ENCODE measurements at regions not wholly inside any gene's neighbourhood (a gene's known extent, or its start where the extent isn't known, plus 50 kb on each side); places are given as distances from the start of the nearest gene placed in this dataset.

DNA sequence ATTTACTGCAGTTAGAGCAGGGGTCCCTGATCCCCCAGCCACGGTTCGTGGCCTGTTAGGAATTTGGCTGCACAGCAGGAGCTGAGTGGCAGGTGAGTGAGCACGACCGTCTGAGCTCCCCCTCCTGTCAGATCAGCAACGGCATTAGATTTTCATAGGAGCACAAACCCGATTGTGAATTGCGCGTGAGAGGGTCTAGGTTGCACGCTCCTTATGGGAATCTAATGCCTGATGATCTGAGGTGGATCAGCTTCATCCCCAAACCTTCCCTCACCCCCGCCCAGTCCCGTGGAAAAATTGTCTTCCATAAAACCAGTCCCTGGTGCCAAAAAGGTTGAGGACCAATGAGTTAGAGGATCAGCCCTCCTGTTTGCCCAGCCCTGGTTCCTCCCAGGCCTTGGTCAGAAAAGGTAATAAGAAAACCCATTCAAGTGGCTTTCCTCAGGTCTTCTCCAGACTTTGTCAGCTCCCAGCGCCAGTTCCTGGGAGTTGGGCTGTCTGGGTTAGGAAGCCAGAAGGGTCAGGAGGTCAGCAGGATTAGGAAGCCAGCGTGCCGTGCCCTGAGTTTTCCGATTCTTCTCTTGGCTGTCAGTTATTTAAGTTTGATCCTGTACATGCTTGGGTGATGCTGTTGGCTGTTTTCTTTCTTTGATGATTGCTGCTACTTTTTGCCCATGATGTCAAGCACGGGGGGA is 139.9 kb upstream of the PMEPA1 start:
- DNase-seq (ENCODE audit: low read depth, low spot score), result no peak

DNA sequence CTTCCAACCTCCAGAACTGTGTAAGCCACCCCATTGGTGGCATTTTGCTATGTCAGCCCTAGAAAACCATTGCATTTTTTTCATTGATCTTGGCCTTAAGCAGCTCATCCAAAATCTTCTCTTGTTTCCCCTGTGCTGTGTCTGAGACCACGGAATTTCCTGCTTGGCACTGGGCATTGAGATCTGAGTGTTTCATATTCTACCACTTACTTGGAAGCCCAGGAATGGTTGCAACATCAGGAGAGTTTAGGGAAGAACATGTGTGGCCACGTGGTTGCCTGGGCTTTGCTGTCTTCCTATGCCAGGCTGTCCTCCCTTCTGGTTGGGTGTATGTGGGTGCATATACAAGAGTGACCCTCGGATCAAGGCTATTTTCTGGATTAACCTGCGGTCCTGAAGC is 139.3 kb upstream of the PMEPA1 start:
- no peak for DNase-seq (ENCODE audit: low read depth, low spot score)

DNA sequence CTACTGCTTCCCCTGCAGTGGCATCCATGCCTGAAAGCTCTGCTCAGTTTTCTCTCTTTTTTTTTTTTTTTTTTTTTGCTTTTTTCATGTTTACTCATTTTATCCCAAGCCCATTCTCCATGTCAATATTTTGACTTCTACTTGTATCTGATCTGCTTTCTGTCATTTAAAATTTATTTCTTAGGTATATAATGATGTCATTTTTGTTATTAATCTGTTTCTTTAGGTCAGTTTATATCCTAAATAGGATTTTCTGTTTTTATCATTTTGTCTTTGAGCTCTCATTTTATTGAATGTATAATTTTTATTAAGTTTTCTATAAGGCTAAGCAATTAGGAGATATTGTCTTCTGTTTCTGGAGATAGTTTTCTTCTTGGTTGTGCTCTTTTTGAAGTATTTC is 138.5 kb upstream of the PMEPA1 start:
- no peak for DNase-seq (ENCODE audit: low read depth, low spot score)

DNA sequence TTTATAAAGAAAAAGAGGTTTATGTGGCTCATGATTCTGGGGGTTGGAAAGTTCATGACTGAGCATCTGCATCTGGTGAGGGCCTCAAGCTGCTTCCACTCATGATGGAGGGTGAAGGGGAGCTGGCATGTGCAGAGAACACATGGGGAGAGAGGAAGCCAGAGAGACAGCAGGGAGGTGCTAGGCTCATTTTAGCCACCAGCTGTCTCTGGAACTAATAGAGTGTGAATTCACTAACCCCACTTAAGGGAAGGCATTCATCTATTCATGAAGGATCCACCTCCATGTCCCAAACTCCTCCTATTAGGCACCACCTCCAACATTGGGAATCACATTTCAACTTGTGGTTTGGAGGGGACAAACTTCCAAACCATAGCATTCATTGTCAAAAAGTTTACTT is 137.3 kb upstream of the PMEPA1 start:
- no peak for DNase-seq (ENCODE audit: low read depth, low spot score)

DNA sequence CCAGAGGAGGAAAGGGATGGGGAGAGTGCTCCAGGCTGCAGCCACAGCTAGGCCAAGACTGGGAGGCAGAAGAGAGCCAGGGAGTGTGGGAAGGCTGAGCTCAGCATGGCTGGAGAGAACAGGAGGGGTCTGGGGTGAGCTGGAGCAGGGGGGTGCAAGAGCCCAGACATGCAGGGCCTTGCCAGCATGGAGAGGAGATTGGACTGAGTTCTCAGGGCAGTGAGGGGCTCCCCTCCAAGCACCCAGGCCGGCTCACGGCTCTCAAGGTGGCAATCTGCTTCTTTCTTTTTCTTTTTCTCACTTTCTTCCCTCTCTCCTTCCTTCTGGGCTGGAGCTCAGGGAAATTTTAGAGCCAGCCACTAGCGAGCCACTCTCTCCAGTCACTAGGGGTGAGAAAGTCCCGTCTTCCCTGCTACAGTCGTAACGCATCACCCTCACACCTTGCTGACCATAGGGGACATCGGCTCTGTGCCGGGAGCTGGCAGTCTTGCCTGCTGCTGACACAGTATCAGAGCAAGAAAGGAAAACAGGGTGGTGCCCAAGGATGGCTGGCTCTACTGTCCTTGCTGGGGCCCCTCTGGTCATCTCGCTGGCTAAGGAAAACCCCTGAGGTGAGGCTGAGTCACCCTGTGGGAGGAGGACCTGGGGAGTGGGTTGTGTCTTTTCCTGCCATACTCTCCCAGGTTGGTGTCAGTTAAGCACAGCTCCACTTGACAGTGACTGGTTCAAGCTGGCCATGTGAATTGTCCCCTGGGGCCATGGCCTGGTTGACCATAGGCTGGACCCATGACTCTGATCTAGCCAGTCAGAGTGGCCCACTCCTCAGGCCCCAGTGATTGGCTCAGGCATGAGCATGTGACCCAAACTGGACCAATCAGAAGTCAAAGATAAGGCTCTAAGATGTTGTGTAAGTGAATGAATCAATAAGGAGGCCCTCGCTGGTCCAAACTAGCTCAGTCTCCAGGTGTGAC is 135.1 kb upstream of the PMEPA1 start:
- DNase-seq (ENCODE audit: low read depth, low spot score), result no peak

DNA sequence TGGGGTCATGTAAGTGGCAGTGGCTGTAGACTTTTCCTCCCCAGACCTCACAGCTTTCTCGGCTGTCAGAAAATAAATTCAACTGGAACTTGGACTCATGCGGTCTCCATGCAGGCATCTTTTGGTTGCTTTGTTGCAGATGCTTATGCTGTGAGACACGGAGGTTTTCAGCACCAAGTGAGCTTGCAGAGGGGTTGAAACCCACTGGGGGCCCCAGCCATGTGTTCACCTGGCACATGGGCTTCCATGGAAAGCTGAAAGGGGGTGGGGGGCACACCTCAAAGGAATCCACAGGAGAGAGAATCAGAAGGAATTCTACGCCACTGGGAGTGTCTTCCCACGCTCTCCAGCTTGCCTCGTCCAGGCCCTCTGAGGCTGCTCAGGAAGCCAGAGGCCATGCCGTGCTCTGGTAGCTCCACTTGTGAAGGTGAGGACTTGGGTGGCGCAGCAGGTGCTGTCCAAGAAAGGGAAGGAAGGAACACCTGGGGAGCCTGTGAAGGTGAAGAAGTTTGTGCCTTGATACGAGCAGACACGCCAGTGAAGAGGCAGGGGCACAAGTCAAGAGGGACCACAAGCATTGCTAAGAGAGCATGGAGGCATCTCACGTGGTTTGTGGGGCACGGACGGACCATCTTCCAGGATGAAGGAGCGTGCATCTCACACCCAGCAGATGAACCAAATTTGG is 134.3 kb upstream of the PMEPA1 start:
- no peak for DNase-seq (ENCODE audit: low read depth, low spot score)

DNA sequence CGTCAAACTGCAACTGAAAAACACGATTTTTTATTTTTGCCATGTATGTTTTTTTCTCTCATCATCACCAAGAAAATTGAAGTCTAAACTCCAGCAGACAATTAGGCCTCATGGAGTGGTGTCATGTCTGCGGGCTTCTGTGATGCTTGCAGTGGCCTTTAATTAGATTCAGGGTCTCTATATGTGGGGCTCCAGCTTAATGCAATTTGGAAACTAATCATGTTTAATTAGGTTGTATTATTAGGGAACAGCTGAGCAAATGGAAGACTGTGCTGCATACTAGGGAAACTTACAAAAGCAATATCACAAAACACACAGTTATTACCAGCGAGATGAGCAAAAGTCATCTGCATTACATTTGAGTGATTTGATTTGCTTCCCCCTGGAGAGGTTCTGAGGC is 132.9 kb upstream of the PMEPA1 start:
- no peak for DNase-seq (ENCODE audit: low read depth, low spot score)

- no peak for DNase-seq (ENCODE audit: low read depth, low spot score)
These were observed 131.6 kb upstream of the PMEPA1 start for GRCh38 chr20:57841297-57841866.

DNA sequence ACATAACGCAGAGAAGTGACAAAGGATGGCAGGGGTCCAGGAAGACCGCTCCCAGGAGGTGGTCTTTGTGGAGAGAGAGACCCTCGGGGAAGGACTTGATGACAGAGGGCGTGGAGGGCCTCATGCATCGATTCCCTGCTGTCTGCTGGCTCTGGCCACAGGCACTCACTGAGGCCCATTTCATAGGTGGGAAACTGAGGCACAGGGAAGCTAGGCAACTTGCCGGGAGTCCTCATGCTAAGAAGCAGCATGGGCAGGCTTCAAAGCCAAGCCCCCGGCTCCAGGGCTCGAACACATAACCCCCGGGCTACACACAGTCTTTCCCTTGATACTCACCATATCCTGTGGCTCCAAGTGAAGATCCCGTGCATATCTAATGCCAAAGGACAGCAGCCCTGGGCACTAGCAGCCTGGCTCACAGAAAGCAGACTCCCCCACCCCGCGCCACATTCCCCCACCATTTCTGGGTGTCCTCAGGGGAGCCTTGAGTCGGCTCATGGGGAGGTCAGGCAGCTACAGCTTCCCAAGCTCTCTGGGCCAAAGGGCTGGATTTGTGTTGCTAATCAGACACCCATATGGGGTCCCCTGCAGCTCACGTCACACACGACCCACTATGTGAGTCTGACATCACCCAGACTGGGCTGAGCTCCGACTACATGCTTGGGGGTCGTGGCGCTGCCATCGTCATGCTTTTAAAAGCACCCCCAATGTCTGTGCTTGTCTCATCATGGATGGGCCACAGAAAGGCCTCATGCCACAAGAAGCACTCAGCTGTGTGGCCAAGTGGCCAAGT is 130.9 kb upstream of the PMEPA1 start:
- no peak for DNase-seq (ENCODE audit: low read depth, low spot score)

DNA sequence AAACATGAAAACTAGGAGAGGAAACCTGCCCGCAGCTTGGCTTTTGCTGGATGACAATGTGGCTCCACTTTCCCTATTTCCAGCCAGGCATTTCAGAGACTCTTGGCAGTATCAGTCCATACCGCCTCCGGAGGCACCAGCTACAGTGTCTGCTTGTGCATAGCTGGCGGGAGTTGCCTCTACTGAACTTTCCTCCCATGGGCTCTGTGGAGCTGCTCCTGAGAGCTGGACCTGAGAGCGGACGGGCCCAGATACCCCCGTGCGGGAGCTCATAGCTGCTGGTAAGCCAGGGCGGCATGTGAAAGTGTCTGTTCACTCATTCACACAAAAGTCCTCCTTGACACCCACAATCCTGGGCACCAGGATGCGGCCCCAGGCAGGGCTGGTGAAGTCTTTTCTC is 130.3 kb upstream of the PMEPA1 start:
- no peak for DNase-seq (ENCODE audit: low read depth, low spot score)

- no peak for DNase-seq (ENCODE audit: low read depth, low spot score)
These were observed 128.9 kb upstream of the PMEPA1 start for GRCh38 chr20:57838670-57839151.

DNA sequence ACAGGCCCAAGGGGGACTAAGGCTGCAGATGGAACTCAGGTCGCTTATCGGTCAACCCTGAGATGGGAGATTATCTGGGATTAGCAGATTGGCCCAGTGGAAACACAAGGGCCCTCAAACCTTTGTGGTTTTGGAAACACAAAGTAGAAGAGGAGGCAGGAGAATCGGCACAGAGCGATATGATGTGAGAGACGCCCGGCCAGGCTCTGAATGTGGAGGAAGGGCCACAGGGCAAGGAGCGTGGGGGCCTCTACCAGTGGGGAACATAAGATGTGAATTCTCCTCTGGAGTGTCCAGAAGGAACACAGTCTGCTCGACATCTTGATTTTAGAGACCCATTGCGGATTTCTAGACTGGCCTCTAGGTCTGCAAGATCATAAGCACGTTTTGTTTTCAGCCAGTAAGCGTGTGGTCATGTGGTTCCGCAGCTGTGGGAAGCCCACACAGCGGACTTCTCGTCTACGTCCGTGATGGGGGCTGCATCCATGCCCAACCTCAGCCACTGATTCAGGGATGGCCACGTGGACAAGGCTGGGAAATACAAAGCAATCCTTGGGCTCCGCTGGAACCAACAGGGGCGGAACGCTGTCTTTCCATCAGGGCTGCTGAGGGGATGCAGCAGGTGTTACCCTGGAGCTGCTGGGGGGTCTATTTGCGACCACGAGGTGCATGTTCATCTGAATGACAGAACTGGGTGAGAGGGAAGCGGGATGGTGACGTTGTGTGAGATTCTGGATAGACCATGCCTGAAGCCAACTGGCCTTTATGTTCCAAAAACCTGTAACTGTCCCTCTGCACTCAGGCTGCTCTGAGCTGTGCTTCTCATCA is 127.6 kb upstream of the PMEPA1 start:
- no peak for DNase-seq (ENCODE audit: low read depth, low spot score)

DNA sequence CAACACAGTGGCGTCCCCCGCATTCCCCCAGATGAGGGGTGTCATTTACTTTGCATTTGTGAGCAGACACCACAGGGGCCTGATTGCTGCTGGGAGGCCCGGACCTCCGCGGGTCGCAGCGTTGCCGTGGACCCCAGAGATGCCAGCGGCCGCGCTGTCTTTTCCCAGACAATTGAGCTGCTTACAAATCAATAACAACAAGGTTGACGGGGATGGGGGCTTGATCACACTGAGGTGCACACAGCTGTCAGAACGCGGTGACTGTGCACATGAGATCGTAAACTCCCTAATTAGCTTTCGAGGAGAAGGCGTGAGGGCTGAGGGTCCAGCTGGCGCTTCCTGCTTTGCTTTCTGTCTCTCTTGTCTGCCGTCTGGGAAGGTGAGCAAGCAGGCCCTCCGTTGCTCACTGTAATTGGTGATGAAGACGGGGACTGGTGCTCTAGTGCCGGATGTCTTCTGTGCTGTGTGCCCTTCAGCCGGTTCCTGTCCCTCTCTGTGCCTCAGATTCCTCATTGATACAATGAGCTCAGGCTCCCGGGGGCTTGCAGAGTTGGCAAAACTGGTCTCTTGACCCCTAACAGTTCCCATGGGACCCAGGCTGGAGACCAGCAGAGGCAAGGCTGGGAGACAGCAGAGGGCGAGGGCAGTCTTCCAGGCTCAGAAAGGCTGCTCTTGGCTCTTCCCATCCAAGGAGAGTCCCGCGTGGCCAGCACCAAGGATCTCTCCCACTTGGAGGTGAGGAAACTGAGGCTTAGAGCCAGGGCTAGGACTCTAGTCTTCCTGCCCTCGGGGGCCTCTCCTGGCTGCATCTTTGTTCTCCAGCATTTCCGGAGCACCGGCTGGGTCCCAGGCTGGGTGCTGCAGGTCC is 126.0 kb upstream of the PMEPA1 start:
- no peak for DNase-seq (ENCODE audit: low read depth, low spot score)

DNA sequence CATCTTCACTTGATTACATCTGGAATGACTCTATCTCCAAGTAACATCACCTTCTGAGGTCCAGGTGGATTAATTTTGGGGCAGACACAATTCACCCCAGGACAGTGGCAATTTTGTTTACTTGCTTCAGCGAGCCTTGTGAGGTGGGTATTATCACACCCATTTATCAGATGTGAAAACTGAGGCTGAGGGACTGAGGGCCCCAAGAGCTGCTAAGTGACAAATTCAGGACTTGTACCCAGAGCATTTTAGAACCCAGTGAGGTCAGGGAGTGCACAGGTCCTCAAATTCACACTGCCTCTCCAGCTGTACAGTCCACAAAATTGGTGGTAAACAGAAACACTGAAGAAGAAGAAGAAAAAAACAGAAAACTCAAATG is 125.2 kb upstream of the PMEPA1 start:
- DNase-seq (ENCODE audit: low read depth, low spot score), result no peak

DNA sequence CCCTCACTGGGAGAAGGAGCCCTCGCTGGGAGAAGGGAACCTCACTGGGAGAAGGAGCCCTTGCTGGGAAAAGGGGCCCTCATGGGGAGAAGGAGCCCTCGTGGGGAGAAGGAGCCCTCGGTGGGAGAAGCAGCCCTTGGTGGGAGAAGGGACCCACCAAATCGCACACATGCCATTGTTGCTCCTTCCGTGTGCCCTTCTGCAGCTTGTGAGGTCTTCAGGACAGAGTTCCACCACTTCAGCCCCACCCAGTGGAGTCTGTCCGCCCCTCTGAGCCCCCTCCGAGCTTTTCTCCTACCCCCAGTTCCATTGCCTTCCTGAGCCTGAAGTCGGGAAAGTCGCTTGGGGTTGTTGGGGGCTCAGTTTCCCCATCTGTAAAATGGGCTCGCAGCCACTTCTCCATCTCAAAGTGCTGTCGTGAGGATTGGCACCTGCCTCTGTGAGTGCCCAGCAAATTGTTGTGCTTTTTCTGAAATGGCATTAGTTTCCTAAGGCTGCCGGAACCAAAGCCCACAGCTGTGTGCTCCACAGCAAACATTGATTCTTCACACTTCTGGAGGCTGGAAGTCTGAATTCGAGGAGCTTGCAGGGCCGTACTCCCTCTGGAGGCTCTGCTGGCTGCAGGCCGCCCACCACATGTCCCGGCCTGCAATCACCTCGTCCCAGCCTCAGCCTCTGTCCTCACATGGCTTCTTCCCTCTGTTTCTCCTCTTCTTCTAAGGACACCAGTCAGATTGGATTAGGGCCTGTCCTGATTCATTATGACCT is 124.7 kb upstream of the PMEPA1 start:
- DNase-seq (ENCODE audit: low read depth, low spot score), result no peak

DNA sequence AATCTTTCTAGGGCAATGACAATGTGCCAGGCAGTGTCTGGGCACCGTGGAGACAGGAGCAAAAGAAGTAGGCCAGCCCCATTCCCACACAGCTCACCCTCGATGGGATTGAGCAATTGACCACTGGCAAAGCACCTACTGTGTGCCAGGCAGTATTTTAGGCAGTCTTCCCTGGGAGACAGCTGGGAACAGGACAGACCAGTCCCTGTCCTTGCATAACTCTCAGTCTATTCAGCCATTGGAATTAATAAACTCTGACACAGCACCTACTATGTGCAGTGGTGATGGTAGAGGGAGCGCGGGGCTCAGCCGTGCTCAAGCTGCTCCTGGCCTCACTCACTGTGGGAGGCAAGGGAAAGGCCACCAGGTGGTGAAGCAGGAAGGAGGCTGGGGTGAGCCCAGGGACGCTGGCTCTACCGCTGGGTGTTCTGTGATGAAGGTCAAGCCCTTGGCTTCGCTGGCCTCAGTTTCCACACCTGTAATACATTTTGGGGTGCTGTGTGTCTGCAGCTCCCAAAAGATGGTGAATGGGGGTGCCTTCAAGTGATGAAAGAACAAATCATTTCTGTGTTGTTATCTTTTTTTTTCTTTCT is 122.3 kb upstream of the PMEPA1 start:
- no peak for DNase-seq (ENCODE audit: low read depth, low spot score)

GRCh38 chr20:57831326-57831992 is 121.6 kb upstream of the PMEPA1 start:
- no peak for DNase-seq (ENCODE audit: low read depth, low spot score)

GRCh38 chr20:57830515-57830895 is 120.7 kb upstream of the PMEPA1 start:
- DNase-seq (ENCODE audit: low read depth, low spot score), result no peak
